ENCODE measurements at regions not wholly inside any gene's neighbourhood (a gene's known extent, or its start where the extent isn't known, plus 50 kb on each side); places are given as distances from the start of the nearest gene placed in this dataset.

DNA sequence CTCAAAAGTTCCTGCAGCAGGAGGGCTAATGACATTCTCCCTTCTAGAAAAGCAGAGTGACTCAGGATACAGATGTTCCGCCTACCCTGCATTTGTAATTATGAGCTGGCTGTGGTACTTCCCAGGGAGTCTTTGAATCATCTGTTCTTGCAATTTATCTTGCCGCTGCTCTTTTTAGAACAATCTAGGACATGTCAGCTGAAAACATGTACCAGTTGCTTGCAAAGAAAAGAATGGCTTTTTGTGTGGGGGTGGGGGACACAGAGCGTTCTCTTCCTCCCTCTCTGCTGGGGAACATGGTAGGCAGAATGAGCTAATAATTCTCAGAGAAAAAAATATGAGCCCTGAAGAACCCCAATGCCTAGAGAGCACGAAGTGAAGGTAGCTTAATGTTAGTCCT, 51.7 kb upstream of the TUT7 start:
- peak; percentile 5 for DNase-seq

DNA sequence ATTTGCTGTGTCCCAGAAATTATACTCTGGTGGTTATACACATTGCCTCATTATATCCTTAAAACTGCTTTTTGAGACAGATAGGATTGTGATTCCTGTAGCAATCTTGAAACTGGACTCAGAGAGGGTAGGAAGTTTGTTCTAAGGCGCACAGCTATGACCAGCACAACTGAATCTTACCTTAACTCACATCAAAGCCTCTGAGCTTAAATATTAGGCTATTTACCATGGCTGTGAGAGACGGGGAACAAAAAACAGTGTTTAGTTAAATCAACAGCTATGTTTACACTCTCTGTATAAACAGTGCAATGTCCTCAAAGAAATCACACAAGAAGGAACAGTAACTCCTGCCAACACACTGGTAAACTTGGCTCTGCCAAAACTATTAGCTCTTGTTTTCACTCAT, 50.9 kb upstream of the TUT7 start:
- no peak for DNase-seq

All from activated naive CD4-positive, alpha-beta T cell treated with Interleukin-2 at 50 U/mL for 16 hours (primary cell).